NCI-H2227 (cell line): ENCODE measurements at regions not wholly inside any gene's neighbourhood (a gene's known extent, or its start where the extent isn't known, plus 50 kb on each side); places are given as distances from the start of the nearest gene placed in this dataset.
"Not testable (repeated sequence)": the region's sequence is repeated elsewhere in the genome, so short reads cannot be mapped to it uniquely, and the experiment has no call there.

ENCODE experiments used
- DNase-seq: peaks from one replicate; lab custom pipeline; 2025; ENCODE audit not compliant: unreplicated experiment; lab: John Stamatoyannopoulos, UW

DNA sequence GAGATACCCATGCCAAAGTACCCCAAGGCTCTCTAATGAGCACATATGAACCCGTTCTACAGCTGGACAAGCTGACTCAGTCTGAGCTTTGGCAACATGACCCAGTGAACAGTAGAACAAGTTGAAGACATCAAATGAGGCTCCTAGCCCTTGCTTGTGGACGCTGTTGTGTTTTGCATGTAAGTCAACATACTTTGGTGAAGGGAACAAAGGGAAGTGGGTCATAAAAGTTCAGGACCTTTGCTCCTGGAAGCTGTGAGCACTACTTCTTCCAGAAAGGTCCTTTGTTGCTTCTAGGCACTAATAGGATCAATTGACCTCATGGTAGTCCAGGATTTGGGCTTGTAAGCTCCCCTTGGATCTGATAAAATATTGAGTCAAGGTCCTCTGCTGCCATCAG is 613.5 kb upstream of the TBX3 start:
- DNase-seq: no peak

DNA sequence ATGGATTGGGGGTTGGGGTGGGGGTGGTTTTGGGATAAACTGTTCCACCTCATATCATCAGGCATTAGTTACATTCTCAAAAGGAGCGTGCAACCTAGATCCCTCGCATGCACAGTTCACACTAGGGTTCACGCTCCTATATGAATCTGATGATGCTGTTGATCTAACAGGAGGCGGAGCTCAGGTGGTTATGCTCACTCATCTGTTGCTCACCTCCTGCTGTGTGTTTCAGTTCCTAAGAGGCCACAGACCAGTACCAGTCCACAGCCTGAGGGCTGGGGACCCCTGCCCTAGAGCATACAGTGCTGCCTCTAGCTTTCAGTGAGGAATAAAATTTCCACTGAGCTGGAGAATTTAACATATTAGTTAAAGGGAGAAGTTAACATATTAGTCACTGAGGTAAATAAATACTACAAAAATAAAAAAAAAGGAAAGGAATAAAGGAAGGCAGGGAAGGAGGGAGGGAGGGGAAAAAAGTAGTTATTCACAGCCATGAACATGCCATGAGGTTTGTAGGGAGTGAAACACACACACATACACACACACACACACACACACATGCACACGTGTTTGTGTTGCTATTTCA is 612.7 kb upstream of the TBX3 start:
- no peak for DNase-seq

DNA sequence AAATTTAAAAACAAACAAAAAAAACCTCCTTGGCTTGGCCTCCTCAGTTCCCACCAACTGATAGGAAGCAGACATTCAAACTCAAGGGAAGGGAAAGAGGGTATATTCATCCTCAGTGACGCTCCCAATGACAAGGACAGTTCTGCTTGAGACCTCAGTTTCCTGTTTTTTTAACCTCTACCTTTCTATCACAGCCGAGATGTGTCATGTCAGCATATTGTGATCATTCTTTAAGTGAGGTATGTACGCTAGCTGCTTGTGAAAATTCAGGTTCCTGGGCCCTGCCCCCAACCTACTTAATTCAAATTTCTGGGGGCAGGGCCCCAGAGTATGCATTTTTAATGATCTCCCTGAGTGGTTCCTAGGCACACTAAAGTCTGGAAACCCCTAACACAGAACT is 611.9 kb upstream of the TBX3 start:
- DNase-seq: no peak

DNA sequence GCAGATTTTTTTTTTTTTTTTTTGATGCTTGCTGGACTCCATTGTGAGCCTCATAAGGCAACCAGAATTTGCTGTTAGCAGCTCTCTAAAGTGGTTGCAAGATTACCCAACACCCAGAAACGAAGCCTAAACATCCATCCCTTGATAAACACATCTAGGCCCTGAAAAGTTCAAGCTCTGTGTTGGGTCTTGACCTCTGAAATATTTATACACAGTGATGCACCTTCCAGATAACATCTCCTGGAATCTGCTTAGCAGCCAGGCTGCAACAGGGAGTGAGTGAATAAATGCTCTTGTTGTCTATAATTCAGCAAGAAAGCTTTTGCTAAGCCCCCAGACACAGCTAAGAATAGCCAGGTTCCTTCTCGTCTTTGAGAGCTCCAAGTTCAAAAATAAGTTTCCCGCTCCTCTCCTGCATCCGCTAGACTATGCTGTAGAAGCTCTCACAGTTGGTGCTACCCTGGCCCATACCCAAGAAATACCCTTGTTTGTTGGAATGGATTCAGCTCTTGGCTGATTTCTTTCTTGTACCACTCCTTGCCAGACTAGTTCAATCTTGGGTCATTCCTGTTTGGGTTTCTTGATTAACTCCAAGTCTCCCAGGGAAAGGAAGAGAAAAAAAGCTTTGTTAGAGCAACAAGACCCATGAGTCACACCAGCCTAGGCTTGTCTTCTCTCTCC is 610.6 kb upstream of the TBX3 start:
- DNase-seq: no peak

DNA sequence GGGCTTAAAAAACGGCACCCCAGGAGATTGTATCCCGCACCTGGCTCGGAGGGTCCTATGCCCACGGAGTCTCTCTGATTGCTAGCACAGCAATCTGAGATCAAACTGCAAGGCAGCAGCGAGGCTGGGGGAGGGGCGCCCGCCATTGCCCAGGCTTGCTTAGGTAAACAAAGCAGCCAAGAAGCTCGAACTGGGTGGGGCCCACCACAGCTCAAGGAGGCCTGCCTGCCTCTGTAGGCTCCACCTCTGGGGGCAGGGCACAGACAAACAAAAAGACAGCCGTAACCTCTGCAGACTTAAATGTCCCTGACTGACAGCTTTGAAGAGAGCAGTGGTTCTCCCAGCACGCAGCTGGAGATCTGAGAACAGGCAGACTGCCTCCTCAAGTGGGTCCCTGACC is 601.5 kb upstream of the TBX3 start:
- DNase-seq: not testable (repeated sequence)

DNA sequence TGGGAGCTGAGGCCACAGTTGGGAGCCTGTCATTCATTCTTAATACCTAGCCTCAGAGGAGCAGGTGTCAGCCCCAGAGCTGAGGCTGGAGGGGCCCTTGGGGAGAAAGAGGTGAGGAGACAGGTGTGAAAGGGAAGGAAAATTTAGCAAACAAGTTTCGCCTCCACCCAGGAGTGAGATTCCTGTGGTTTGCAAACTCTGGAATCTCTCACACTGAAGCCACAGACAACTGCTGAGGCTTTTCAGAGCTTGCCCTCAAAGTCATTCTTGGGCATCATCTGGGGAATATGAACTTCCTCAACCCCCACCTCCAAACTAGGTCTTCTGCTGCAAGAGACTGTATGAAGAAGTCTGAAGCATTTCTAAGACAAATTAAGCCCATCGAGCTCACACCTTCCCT is 589.5 kb upstream of the TBX3 start:
- no peak for DNase-seq

DNA sequence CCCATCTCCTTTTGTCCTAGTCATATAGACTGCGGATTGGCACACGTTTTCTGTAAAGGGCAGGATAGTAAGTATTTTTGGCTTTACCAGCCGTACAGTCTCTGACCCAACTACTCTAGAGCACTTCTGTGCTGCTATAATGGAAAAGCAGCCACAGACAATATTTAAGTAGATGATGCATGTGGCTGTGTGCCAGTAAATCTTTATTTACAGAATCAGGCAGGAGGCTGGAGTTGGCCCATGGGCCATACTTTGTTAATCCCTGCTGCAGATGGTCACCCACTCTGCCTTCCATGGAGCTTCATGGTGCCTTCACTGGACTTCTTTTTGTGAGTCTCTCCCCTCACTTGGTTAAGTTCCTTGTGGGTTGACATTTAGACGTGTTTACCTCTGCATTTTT is 584.5 kb upstream of the TBX3 start:
- no peak for DNase-seq

DNA sequence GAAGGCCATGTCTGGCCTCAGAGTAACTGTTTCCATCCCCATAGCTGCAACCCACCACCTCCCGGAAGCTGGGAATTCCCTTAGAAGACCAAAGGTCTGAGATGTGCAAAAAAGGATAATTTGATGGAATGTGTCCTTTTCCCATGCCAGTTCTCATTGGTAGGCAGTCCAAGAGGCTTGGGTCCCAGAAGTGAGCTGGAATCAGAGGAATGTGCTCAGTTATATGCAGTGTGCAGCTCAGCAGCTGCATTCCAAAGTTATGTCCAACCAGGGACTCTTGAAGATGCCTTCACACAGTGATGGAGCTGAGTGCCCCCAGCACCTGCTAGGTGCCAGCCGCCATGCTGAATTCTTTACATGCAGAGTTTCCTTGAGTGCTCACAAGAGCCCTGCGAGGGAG is 583.9 kb upstream of the TBX3 start:
- DNase-seq: no peak

DNA sequence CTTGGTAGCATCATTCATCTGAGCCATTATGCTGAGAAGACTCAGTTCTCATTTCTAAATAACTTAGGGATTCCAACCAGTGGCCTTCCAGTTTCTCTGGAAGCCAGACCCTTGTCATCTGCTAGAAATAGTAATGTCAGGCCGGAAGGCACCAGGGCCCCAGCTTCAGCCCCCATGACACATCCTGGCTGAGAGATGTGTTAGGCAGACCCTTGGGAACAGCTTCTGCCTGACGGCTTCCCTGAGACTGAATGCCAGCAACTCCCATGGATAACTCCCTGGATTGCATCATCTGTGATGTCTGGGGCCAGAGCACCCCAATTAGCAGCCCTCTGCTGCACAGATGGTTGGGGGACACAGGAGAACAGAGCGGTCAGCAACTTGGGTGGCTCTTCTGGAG is 583.5 kb upstream of the TBX3 start:
- DNase-seq: no peak

DNA sequence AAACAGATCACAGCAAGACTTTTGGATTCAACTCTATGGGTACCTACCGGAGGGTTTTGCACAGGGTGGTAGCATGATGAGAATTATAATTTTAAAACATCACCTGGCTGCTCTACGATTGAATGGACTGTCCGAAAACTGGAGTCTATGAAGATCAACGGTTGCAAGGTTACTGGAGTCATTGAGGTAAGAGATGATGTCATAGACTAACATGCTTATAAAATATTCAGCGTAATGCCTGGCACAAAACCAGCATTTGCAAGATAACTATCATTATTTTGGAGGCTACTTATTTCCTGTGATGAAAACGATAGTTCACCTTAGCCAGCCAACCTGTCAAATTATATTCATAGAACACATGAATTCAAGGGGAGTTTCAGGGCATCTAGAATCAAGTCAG is 580.6 kb upstream of the TBX3 start:
- no peak for DNase-seq

DNA sequence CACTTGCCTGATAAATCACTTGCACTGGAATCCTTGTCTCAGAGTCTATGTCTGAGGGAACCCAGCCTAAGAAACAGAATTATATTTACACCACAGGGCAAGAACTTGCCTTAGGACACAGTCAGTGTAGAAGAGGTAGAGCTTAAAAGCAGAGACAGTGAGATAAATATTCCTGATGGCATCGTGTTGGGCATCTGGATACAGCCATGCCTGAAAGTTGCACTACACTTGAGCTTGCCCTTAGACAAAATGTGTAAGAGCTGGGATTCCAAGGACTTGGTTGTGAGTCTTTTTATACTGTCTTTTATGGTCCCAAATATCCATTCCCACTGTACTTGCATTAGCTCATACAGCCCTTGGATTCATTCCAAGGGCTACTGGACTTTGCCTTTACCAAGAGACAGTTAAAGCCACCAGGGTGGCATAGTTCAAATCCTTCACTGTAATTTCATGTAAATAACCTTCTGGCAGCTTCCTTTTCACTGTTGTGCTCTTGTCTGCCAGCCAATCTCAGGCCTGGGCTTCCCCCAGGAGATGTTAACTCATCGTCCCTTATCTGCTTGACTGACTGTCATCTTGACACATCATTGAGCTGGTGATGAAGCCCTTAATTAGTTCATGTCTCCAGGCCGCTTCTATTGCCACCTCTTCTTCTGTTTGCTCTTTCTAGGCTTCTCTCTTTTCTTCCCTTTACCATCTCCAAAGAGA is 577.9 kb upstream of the TBX3 start:
- no peak for DNase-seq

DNA sequence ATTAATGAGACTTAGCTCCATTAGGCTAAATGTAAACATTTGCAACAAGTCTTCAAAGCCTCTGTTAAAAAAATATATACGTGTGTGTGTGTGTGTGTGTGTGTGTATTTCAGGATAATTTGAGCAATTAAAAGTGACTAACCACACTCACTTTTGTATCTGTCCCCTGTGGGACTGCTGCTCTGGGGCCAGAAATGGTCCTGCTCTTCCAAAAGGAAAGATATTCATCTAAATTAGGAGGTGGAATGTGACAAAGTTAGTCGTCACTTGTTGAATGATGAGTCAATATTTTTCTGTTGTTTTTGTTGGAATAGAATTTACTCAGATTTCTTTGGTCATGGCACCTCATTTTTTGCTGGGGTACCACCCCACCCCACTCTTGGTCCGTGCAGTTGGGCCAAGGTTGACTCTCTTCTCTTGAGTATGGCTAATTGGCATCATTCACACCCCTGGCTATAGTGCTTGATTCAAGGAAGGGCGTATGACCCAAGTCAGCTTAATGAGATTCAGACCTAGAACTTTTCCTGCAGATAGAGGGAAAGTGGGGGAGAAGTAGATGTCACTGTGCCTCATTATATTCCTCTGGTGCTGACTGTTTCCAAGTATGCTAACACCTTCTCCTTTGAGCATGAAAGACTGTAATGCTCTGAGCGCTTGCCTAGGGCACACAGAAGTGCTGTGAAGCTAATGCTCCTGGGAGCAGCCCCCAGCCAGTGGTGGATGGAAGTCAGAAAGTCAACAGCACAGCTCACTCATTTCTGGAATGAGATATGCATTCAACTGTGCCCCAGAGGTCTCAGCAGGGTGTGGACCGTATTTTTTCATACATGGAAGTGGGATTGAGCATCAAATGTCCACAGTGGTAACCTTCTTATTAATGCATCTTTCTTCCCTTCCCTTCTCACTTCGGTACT is 577.0 kb upstream of the TBX3 start:
- no peak for DNase-seq

GRCh38 chr12:115259968-115260747 is 576.2 kb upstream of the TBX3 start:
- DNase-seq: no peak

DNA sequence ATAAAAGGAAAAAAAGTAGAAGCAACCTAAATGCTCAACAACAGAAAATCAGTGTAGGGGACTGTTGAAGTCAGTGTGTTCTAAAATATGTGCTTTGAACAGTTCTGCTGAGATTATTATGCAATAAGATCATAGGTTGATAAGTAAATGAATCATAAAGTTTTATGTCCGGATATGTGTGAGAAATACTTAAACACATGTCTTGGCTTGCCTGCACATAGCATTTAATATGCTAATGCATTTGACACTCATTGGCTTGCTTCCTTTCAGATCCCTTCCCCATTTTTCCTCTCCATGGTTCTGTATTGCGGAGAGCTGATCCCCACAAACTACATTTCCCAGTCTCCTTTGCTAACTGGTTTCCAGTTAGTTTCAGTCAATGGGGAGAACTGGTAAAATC is 573.8 kb upstream of the TBX3 start:
- DNase-seq: no peak

GRCh38 chr12:115255962-115256361 is 572.0 kb upstream of the TBX3 start:
- no peak for DNase-seq

- no peak for DNase-seq
Measured at GRCh38 chr12:115255257-115255656, 571.3 kb upstream of the TBX3 start.

DNA sequence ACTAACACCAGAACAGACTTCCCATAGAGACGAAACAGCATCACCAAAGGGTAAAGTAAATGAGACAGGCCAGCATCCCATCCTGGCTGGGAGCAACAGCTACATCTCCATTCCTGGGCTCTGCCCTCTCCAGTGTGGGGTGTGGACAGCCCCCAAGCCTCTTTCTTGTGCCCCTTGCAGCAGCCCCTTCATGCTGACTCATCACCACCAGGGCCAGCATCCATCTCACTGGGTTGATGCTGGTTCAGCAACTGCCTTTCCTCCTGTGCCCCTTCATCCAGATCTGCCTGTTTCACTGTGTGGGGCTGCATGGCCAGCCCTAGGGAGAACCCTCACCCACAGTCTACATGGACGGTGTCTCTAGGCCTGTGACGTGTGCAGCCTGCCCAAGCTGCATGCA is 569.1 kb upstream of the TBX3 start:
- no peak for DNase-seq

GRCh38 chr12:115251727-115252126 is 567.8 kb upstream of the TBX3 start:
- no peak for DNase-seq

- no peak for DNase-seq
Measured at GRCh38 chr12:115249671-115250278, 565.8 kb upstream of the TBX3 start.

GRCh38 chr12:115245020-115245419 is 561.0 kb upstream of the TBX3 start:
- DNase-seq: no peak
